GM12878 (cell line): ENCODE measurements at regions not wholly inside any gene's neighbourhood (a gene's known extent, or its start where the extent isn't known, plus 50 kb on each side); places are given as distances from the start of the nearest gene placed in this dataset.

ENCODE experiments used
- ATAC-seq: fragments of 200-7000 bp; cut with Tn5 transposase; 3 replicates; pipeline ENCODE4 v1.9.1; 2020; ENCODE audit warnings: mild to moderate bottlenecking, moderate library complexity
- BruUV-seq: library from RNA; stranded (reverse); fragments of 400-500 nt; replicated peaks from 2 replicates; lab custom pipeline; 2021; lab: Mats Ljungman, UMichigan
- CTCF ChIA-PET: fragments of 300-600 bp; sonication (Branson Sonifier 250); formaldehyde crosslinking; extraction: SDS; loops from one replicate; lab custom pipeline; 2021; ENCODE audit warnings: inconsistent platforms; lab: Yijun Ruan, JAX
- POLR2A ChIA-PET: fragments of 350-600 bp; formaldehyde crosslinking; extraction: SDS; loops from one replicate; lab custom pipeline; 2021; ENCODE audit warnings: inconsistent platforms; lab: Charles Lee
- RAD21 ChIA-PET: fragments of 300-600 bp; sonication (Branson Sonifier 250); formaldehyde crosslinking; loops from one replicate; lab custom pipeline; 2023; ENCODE audit warnings: antibody characterized with exemption; ENCODE audit not compliant: unreplicated experiment; lab: Charles Lee
- SMC1A ChIA-PET: fragments of 300-600 bp; sonication (Branson Sonifier 250); formaldehyde crosslinking; loops from one replicate; lab custom pipeline; 2023; ENCODE audit not compliant: unreplicated experiment, uncharacterized antibody; lab: Charles Lee
- DNase-seq: peaks from one replicate; pipeline ENCODE4 v3.0.0-alpha.2; 2011; ENCODE audit warnings: low read depth, low spot score
- FAIRE-seq: peaks from 3 replicates; lab custom pipeline; 2011; peaks lifted over from hg19 to GRCh38; lab: Jason Lieb, UNC
- H2AFZ ChIP-seq: 2 replicates; pipeline ENCODE4 v1.6.0; 2011; ENCODE audit warnings: low read depth, low read length, control low read depth; ENCODE audit not compliant: control insufficient read depth
- H3K27ac ChIP-seq: 2 replicates; pipeline ENCODE4 v1.5.1; 2011; ENCODE audit warnings: control low read depth; ENCODE audit not compliant: control insufficient read depth, insufficient read depth
- H3K27me3 ChIP-seq, 2 experiments: replicated peaks in 1 of 2; 2 replicates each; pipeline versions ENCODE4 v1.6.0 to v1.6.1; 2011; ENCODE audit warnings: low read length in 1 of 2; ENCODE audit not compliant: control insufficient read depth in 2 of 2, insufficient read depth in 2 of 2
- H3K36me3 ChIP-seq, 2 experiments: 2 replicates each; pipeline ENCODE4 v1.5.1; 2011; ENCODE audit warnings: low read length in 1 of 2; ENCODE audit not compliant: control insufficient read depth in 2 of 2, insufficient read depth in 2 of 2
- H3K4me1 ChIP-seq: 2 replicates; pipeline ENCODE4 v1.6.1; 2011; ENCODE audit warnings: mild to moderate bottlenecking, low read length, moderate library complexity, mixed read lengths; ENCODE audit not compliant: control insufficient read depth, insufficient read depth
- H3K4me2 ChIP-seq: 2 replicates; pipeline ENCODE4 v1.6.0; 2011; ENCODE audit warnings: control low read depth; ENCODE audit not compliant: control insufficient read depth, insufficient read depth
- H3K4me3 ChIP-seq: fragments of 200-600 bp; sonication (generic); 2 replicates; pipeline ENCODE4 v1.5.1; 2016
- H3K79me2 ChIP-seq: 2 replicates; pipeline ENCODE4 v1.6.0; 2011; ENCODE audit warnings: low read length; ENCODE audit not compliant: control insufficient read depth, insufficient read depth
- H3K9ac ChIP-seq: 2 replicates; pipeline ENCODE4 v1.8.0; 2011; ENCODE audit warnings: low read length, control low read depth, mixed read lengths; ENCODE audit not compliant: control insufficient read depth, insufficient read depth
- H3K9me3 ChIP-seq: replicated peaks from 3 replicates; pipeline ENCODE4 v1.5.1; 2011; ENCODE audit warnings: mild to moderate bottlenecking, low read length; ENCODE audit not compliant: control insufficient read depth, insufficient read depth
- H4K20me1 ChIP-seq: 2 replicates; pipeline ENCODE4 v1.6.0; 2011; ENCODE audit not compliant: control insufficient read depth, insufficient read depth
- CREM ChIP-seq: IDR thresholded peaks from 2 replicates; pipeline ENCODE4 v1.6.1; 2014; ENCODE audit warnings: antibody characterized with exemption, low read depth
- EED ChIP-seq: sonication (generic); IDR thresholded peaks from 2 replicates; pipeline ENCODE4 v1.6.1; 2016; ENCODE audit warnings: antibody characterized with exemption, low read depth
- HDAC2 ChIP-seq: fragments of 200-600 bp; sonication (generic); IDR thresholded peaks from 2 replicates; pipeline ENCODE4 v1.6.1; 2017
- KDM1A ChIP-seq: fragments of 200-600 bp; sonication (generic); IDR thresholded peaks from 2 replicates; pipeline ENCODE4 v1.6.1; 2016; ENCODE audit warnings: borderline replicate concordance
- NFIC ChIP-seq: IDR thresholded peaks from 2 replicates; pipeline ENCODE4 v1.6.1; 2012; ENCODE audit warnings: low read depth, mild to moderate bottlenecking, inconsistent platforms, low read length, moderate library complexity
- NR2C1 ChIP-seq: fragments of 450-650 bp; IDR thresholded peaks from 2 replicates; pipeline ENCODE4 v1.6.1; 2017; ENCODE audit warnings: antibody characterized with exemption, mild to moderate bottlenecking, moderate library complexity
- SP1 ChIP-seq: IDR thresholded peaks from one replicate; pipeline ENCODE4 v1.6.1; 2011; ENCODE audit warnings: low read depth, low read length
- STAT1 ChIP-seq: fragments of 450-650 bp; conservative IDR thresholded peaks from 2 replicates; pipeline ENCODE4 v1.6.1; 2014; ENCODE audit warnings: antibody characterized with exemption, mild to moderate bottlenecking
- TCF12 ChIP-seq: IDR thresholded peaks from 2 replicates; pipeline ENCODE4 v1.6.1; 2011; ENCODE audit warnings: low read depth, mild to moderate bottlenecking, low read length
- ZBTB33 ChIP-seq: fragments of 450-650 bp; IDR thresholded peaks from 2 replicates; pipeline ENCODE4 v1.6.1; 2017; ENCODE audit warnings: mild to moderate bottlenecking
- WGBS: methylation state at CpG from one replicate; pipeline ENCODE4 v1.1.6; 2016; ENCODE audit warnings: low lambda C conversion rate; ENCODE audit not compliant: insufficient replicate concordance, insufficient coverage; ENCODE audit errors: missing lambda C conversion rate; 5-methylcytosine and 5-hydroxymethylcytosine counted together
- in situ Hi-C: fragments of 300-500 bp; cut with MboI; formaldehyde crosslinking; loops from 9 replicates; pipeline ENCODE4 v1.14.3; 2018; ENCODE audit warnings: mixed read lengths
- intact Hi-C: fragments of 100-400 bp; cut with micrococcal nuclease; formaldehyde crosslinking; loops from one replicate; pipeline ENCODE4 v1.14.2; 2022; ENCODE audit not compliant: unreplicated experiment
- TF ChIP-seq, protein P1 (sequence below): IDR thresholded peaks from 2 replicates; pipeline ENCODE4 v1.6.1; 2012; ENCODE audit warnings: low read depth, low read length, improper control_type of control experiment

- no peak for TF ChIP-seq TCF12
- TF ChIP-seq HDAC2: no peak
- TF ChIP-seq NR2C1: no peak
- no peak for TF ChIP-seq KDM1A
- TF ChIP-seq, protein P1, sequence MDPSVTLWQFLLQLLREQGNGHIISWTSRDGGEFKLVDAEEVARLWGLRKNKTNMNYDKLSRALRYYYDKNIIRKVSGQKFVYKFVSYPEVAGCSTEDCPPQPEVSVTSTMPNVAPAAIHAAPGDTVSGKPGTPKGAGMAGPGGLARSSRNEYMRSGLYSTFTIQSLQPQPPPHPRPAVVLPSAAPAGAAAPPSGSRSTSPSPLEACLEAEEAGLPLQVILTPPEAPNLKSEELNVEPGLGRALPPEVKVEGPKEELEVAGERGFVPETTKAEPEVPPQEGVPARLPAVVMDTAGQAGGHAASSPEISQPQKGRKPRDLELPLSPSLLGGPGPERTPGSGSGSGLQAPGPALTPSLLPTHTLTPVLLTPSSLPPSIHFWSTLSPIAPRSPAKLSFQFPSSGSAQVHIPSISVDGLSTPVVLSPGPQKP: no peak
- TF ChIP-seq STAT1: no peak
- TF ChIP-seq NFIC: no peak
- TF ChIP-seq EED: no peak
- no peak for TF ChIP-seq ZBTB33
- TF ChIP-seq CREM: no peak
- TF ChIP-seq SP1: no peak
- WGBS: 46% methylated on average over 5 of the region's 5 CpGs
- ChIA-PET RAD21 (interaction anchor here (0.6 to 1.6 kb wide), 3 partner anchors 22 to 63 kb away, joined by 3 to 7 read pairs (median 4); no protein-coding TSS in a partner anchor), CTCF (no interaction called here), SMC1A (no interaction called here), POLR2A (interaction anchor here (0.8 kb wide), 1 partner anchor 33 kb away, joined by 3 read pairs; no protein-coding TSS in a partner anchor)
- H2AFZ ChIP-seq: no peak overlapping the region
- DNase-seq (no peak), FAIRE-seq (no peak), ATAC-seq (no peak)
- H3K4me2 ChIP-seq: no peak overlapping the region
- H3K27ac ChIP-seq: no peak overlapping the region
- no peaks in the 10 kb centered on the region; the same call in 2 of the 3 replicates for H3K9me3 ChIP-seq
- H3K27me3 ChIP-seq: 0 out of 4 replicates have a peak, but pooled peaks cover 2 to 5% of the 10 kb centered on the region in 2 experiments
- H3K79me2 ChIP-seq: no peaks in the 10 kb centered on the region
- H3K4me1 ChIP-seq: peaks cover 4% of the 10 kb centered on the region
- intact Hi-C loops (no loop called here), in situ Hi-C loops (no loop called here)
- BruUV-seq: no TSS peak
- H4K20me1 ChIP-seq: no peaks in the 10 kb centered on the region
- no peaks in the 10 kb centered on the region for H3K36me3 ChIP-seq
- H3K4me3 ChIP-seq: no peak overlapping the region
- no peak overlapping the region for H3K9ac ChIP-seq
These were observed 100.2 kb downstream of the RHOU start for GRCh38 chr1:228835456-228835855.
